ENCODE measurements at regions not wholly inside any gene's neighbourhood (a gene's known extent, or its start where the extent isn't known, plus 50 kb on each side); places are given as distances from the start of the nearest gene placed in this dataset.

DNA sequence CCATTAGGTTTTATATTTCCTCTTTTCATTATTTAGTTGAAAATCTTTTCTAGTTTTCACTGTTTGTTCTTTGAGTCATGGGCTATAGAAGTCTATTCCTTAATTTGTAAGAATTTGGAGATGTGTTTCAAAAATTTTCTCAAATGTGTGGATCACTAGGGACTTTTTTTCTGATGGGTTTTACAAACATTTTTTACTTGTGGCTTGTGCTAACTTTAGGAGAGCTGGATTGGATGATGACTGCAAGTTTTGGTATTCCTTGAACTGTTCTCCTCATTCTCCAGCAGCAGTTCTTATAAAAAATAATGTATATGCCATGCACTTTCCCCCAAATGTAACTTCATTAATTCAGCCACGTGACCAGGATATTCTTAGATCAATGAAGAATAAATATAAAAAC, 94.7 kb upstream of the CWC22 start:
- Mint-ChIP-seq H3K9me3 (no peaks in the 10 kb centered on the region), H3K27ac (no peak overlapping the region), H3K4me3 (no peak overlapping the region), H3K4me1 (no peaks in the 10 kb centered on the region), H3K36me3 (no peaks in the 10 kb centered on the region), H3K27me3 (peaks cover 10 to 13% of the 10 kb centered on the region in 2 donors)
- H3K4me3 ChIP-seq (ENCODE audit: control insufficient read depth in 1 of 2, extremely low read depth in 1 of 2, low read length in 1 of 2) = no peak overlapping the region
- WGBS (ENCODE audit: insufficient coverage) = no CpG with 5 or more reads among the region's 1 CpG
- ChIA-PET CTCF (no interaction called here), POLR2A (no interaction called here)
- H3K27me3 ChIP-seq (replicated peaks in 1 of 2; ENCODE audit: control insufficient read depth in 2 of 2, extremely low read depth in 1 of 2, insufficient read depth in 2 of 2, low read length in 1 of 2) = no peaks in the 10 kb centered on the region
- H3K36me3 ChIP-seq (ENCODE audit: control insufficient read depth in 2 of 2, extremely low read depth in 1 of 2, insufficient read depth in 1 of 2, low read length in 1 of 2) = no peaks in the 10 kb centered on the region
- ATAC-seq (replicated peaks in 1 of 4) = no peak
- H3K27ac ChIP-seq (ENCODE audit: low read length) = no peak overlapping the region
- DNase-seq = no peak
- H3K4me1 ChIP-seq (ENCODE audit: control insufficient read depth in 1 of 2, extremely low read depth in 1 of 2, insufficient read depth in 2 of 2, low read length in 2 of 2) = no peaks in the 10 kb centered on the region
- no peaks in the 10 kb centered on the region for H3K9me3 ChIP-seq

- Mint-ChIP-seq H3K4me1 (no peaks in the 10 kb centered on the region), H3K27ac (no peak overlapping the region), H3K4me3 (no peak overlapping the region), H3K27me3 (peaks cover 0 to 12% of the 10 kb centered on the region in 2 donors), H3K9me3 (no peaks in the 10 kb centered on the region), H3K36me3 (no peaks in the 10 kb centered on the region)
- Histone ChIP-seq H3K4me3 (ENCODE audit: control insufficient read depth in 1 of 2, extremely low read depth in 1 of 2, low read length in 1 of 2) (no peak overlapping the region), H3K27ac (ENCODE audit: low read length) (no peak overlapping the region), H3K27me3 (replicated peaks in 1 of 2; ENCODE audit: control insufficient read depth in 2 of 2, extremely low read depth in 1 of 2, insufficient read depth in 2 of 2, low read length in 1 of 2) (no peaks in the 10 kb centered on the region), H3K9me3 (no peaks in the 10 kb centered on the region), H3K4me1 (ENCODE audit: control insufficient read depth in 1 of 2, extremely low read depth in 1 of 2, insufficient read depth in 2 of 2, low read length in 2 of 2) (no peaks in the 10 kb centered on the region), H3K36me3 (ENCODE audit: control insufficient read depth in 2 of 2, extremely low read depth in 1 of 2, insufficient read depth in 1 of 2, low read length in 1 of 2) (no peaks in the 10 kb centered on the region)
- no CpG with 5 or more reads among the region's 4 CpGs for WGBS (ENCODE audit: insufficient coverage)
- no peak for ATAC-seq (replicated peaks in 1 of 4)
- ChIA-PET CTCF (no interaction called here), POLR2A (no interaction called here)
- DNase-seq = no peak
Observed at GRCh38 chr2:180099308-180099707, 92.2 kb upstream of the CWC22 start.

DNA sequence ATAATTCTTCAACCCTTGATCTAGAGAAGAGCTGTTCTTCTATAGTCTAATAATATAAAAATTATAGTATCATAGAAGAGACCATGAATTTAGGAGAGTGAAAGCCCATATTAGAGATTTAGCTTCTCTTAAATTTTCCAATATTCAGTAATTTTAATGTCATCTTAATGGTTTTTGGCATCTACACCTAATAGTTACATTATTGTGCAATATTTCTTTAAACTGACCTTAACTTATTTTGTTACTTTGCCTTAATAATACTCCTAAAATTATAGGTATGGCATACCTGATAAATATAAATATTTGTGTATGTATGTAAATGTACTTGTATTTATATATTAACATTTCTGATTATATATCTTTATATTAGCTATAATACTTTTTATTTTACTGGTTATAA, 78.0 kb upstream of the CWC22 start:
- no peak overlapping the region for H3K4me3 ChIP-seq (ENCODE audit: control insufficient read depth in 1 of 2, extremely low read depth in 1 of 2, low read length in 1 of 2)
- no peak overlapping the region for H3K27ac ChIP-seq (ENCODE audit: low read length)
- H3K27me3 ChIP-seq (replicated peaks in 1 of 2; ENCODE audit: control insufficient read depth in 2 of 2, extremely low read depth in 1 of 2, insufficient read depth in 2 of 2, low read length in 1 of 2) = no peaks in the 10 kb centered on the region
- H3K9me3 Mint-ChIP-seq = peaks cover 12 to 21% (median 14%) of the 10 kb centered on the region in 3 donors
- no peaks in the 10 kb centered on the region for H3K36me3 ChIP-seq (ENCODE audit: control insufficient read depth in 2 of 2, extremely low read depth in 1 of 2, insufficient read depth in 1 of 2, low read length in 1 of 2)
- ChIA-PET POLR2A (no interaction called here), CTCF (no interaction called here)
- peaks cover 11 to 23% of the 10 kb centered on the region in 2 donors for H3K27me3 Mint-ChIP-seq
- no peaks in the 10 kb centered on the region for H3K4me1 ChIP-seq (ENCODE audit: control insufficient read depth in 1 of 2, extremely low read depth in 1 of 2, insufficient read depth in 2 of 2, low read length in 2 of 2)
- no peak for DNase-seq
- no peaks in the 10 kb centered on the region for H3K4me1 Mint-ChIP-seq
- H3K27ac Mint-ChIP-seq = no peak overlapping the region
- H3K4me3 Mint-ChIP-seq = no peak overlapping the region
- no peaks in the 10 kb centered on the region for H3K9me3 ChIP-seq
- no peak for ATAC-seq (replicated peaks in 1 of 4)
- H3K36me3 Mint-ChIP-seq = no peaks in the 10 kb centered on the region

DNA sequence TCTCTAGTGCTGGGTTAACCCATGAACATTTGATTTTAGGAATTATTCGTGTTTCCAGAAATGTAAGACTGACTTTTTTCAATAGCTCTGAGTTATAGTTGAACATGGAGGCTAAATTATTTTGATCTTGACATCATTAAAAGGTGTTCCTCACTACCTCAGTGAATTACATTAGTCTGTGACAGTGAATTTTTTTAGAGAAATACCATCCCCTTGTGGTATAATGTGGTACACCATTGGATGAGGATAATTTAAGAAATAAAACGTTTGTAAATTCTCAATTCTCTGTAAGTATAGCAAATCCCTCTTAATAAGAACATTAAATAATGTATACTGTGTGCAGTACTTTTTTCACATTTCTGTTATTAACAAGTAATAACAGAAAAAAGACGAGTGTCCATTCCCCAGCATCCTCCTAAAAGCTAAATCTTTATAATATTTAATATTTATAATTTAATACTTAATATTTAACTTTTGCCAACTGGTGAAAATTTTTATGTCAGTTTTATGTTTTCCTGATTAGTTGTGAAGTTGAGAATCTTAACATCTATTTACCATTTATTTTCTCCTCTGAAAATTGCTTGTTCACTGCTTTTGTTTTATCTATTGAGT, 70.3 kb upstream of the CWC22 start:
- DNase-seq (no peak), ATAC-seq (replicated peaks in 1 of 4) (no peak)
- no peaks in the 10 kb centered on the region for H3K36me3 ChIP-seq (ENCODE audit: control insufficient read depth in 2 of 2, extremely low read depth in 1 of 2, insufficient read depth in 1 of 2, low read length in 1 of 2)
- no peaks in the 10 kb centered on the region for H3K9me3 ChIP-seq
- Mint-ChIP-seq H3K36me3 (no peaks in the 10 kb centered on the region), H3K4me3 (no peak overlapping the region), H3K27ac (no peak overlapping the region), H3K27me3 (peaks cover 2 to 15% of the 10 kb centered on the region in 2 donors), H3K4me1 (no peaks in the 10 kb centered on the region), H3K9me3 (peaks cover 7 to 19% (median 17%) of the 10 kb centered on the region in 3 donors)
- ChIA-PET CTCF (interaction anchor here in 1 of 2 donors (0.6 kb wide), 1 partner anchor 11 kb away, joined by 3 read pairs; no protein-coding TSS in a partner anchor), POLR2A (no interaction called here)
- no peaks in the 10 kb centered on the region for H3K4me1 ChIP-seq (ENCODE audit: control insufficient read depth in 1 of 2, extremely low read depth in 1 of 2, insufficient read depth in 2 of 2, low read length in 2 of 2)
- H3K27me3 ChIP-seq (replicated peaks in 1 of 2; ENCODE audit: control insufficient read depth in 2 of 2, extremely low read depth in 1 of 2, insufficient read depth in 2 of 2, low read length in 1 of 2) = no peaks in the 10 kb centered on the region
- H3K27ac ChIP-seq (ENCODE audit: low read length) = no peak overlapping the region
- H3K4me3 ChIP-seq (ENCODE audit: control insufficient read depth in 1 of 2, extremely low read depth in 1 of 2, low read length in 1 of 2) = no peak overlapping the region
- WGBS (ENCODE audit: insufficient coverage) = no CpG with 5 or more reads among the region's 3 CpGs

- H3K27ac ChIP-seq (ENCODE audit: low read length) = no peak overlapping the region
- H3K27me3 Mint-ChIP-seq = peaks cover 3 to 11% of the 10 kb centered on the region in 2 donors
- no peaks in the 10 kb centered on the region for H3K36me3 Mint-ChIP-seq
- no peak overlapping the region for H3K27ac Mint-ChIP-seq
- DNase-seq (no peak), ATAC-seq (replicated peaks in 1 of 4) (no peak)
- no peaks in the 10 kb centered on the region for H3K4me1 Mint-ChIP-seq
- no peaks in the 10 kb centered on the region for H3K9me3 ChIP-seq
- no peak overlapping the region for H3K4me3 ChIP-seq (ENCODE audit: control insufficient read depth in 1 of 2, extremely low read depth in 1 of 2, low read length in 1 of 2)
- ChIA-PET POLR2A (no interaction called here), CTCF (no interaction called here)
- H3K36me3 ChIP-seq (ENCODE audit: control insufficient read depth in 2 of 2, extremely low read depth in 1 of 2, insufficient read depth in 1 of 2, low read length in 1 of 2) = no peaks in the 10 kb centered on the region
- 84% methylated on average over 3 of the region's 4 CpGs for WGBS (ENCODE audit: insufficient coverage)
- H3K9me3 Mint-ChIP-seq = peaks cover 0 to 5% (median 3%) of the 10 kb centered on the region in 3 donors
- H3K27me3 ChIP-seq (replicated peaks in 1 of 2; ENCODE audit: control insufficient read depth in 2 of 2, extremely low read depth in 1 of 2, insufficient read depth in 2 of 2, low read length in 1 of 2) = no peaks in the 10 kb centered on the region
- no peaks in the 10 kb centered on the region for H3K4me1 ChIP-seq (ENCODE audit: control insufficient read depth in 1 of 2, extremely low read depth in 1 of 2, insufficient read depth in 2 of 2, low read length in 2 of 2)
- H3K4me3 Mint-ChIP-seq = no peak overlapping the region
Observed at GRCh38 chr2:180075870-180076269, 68.8 kb upstream of the CWC22 start.

- ATAC-seq (replicated peaks in 1 of 4) = no peak
- Mint-ChIP-seq H3K27me3 (peaks cover 3 to 6% of the 10 kb centered on the region in 2 donors), H3K4me3 (no peak overlapping the region), H3K27ac (no peak overlapping the region), H3K9me3 (peaks cover 4 to 17% (median 6%) of the 10 kb centered on the region in 3 donors), H3K36me3 (no peaks in the 10 kb centered on the region), H3K4me1 (no peaks in the 10 kb centered on the region)
- ChIA-PET POLR2A (no interaction called here), CTCF (no interaction called here)
- H3K9me3 ChIP-seq = no peaks in the 10 kb centered on the region
- WGBS (ENCODE audit: insufficient coverage) = no CpG with 5 or more reads among the region's 3 CpGs
- no peaks in the 10 kb centered on the region for H3K4me1 ChIP-seq (ENCODE audit: control insufficient read depth in 1 of 2, extremely low read depth in 1 of 2, insufficient read depth in 2 of 2, low read length in 2 of 2)
- no peak overlapping the region for H3K4me3 ChIP-seq (ENCODE audit: control insufficient read depth in 1 of 2, extremely low read depth in 1 of 2, low read length in 1 of 2)
- DNase-seq = no peak
- H3K36me3 ChIP-seq (ENCODE audit: control insufficient read depth in 2 of 2, extremely low read depth in 1 of 2, insufficient read depth in 1 of 2, low read length in 1 of 2) = no peaks in the 10 kb centered on the region
- H3K27me3 ChIP-seq (replicated peaks in 1 of 2; ENCODE audit: control insufficient read depth in 2 of 2, extremely low read depth in 1 of 2, insufficient read depth in 2 of 2, low read length in 1 of 2) = no peaks in the 10 kb centered on the region
- no peak overlapping the region for H3K27ac ChIP-seq (ENCODE audit: low read length)
Observed at GRCh38 chr2:180071797-180072196, 64.7 kb upstream of the CWC22 start.

DNA sequence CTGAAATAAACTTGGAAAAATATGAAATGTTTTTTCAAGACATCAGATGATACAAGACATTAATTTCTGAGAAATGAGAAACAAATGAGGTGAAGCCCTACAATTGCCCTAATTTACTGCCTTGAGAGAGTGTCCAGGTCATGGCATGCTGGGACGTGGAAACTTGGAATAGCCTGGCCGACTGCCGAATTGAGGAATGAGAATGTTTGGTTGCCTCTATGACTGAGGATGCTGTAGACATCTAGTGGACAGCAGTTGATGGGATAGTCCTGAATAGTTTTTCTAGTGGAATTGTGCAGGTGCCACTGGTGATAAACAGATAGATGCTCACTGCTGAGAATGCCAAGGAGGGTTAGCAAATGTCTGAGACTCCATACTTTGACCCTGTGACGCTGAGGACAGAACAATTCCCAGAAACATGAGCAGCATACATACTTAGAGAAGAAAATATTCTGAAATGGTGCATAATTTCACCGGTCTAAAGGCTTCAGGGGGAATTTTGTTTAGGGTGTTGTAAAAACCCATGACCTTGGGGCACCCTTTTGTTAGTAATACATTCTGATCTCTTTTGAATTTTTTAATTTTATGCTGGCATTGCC, 56.5 kb upstream of the CWC22 start:
- DNase-seq (no peak), ATAC-seq (replicated peaks in 1 of 4) (no peak)
- Histone ChIP-seq H3K9me3 (no peaks in the 10 kb centered on the region), H3K36me3 (ENCODE audit: control insufficient read depth in 2 of 2, extremely low read depth in 1 of 2, insufficient read depth in 1 of 2, low read length in 1 of 2) (no peaks in the 10 kb centered on the region), H3K27me3 (replicated peaks in 1 of 2; ENCODE audit: control insufficient read depth in 2 of 2, extremely low read depth in 1 of 2, insufficient read depth in 2 of 2, low read length in 1 of 2) (no peaks in the 10 kb centered on the region), H3K4me1 (ENCODE audit: control insufficient read depth in 1 of 2, extremely low read depth in 1 of 2, insufficient read depth in 2 of 2, low read length in 2 of 2) (no peaks in the 10 kb centered on the region), H3K27ac (ENCODE audit: low read length) (no peak overlapping the region), H3K4me3 (ENCODE audit: control insufficient read depth in 1 of 2, extremely low read depth in 1 of 2, low read length in 1 of 2) (no peak overlapping the region)
- H3K4me1 Mint-ChIP-seq = no peaks in the 10 kb centered on the region
- no peaks in the 10 kb centered on the region for H3K36me3 Mint-ChIP-seq
- H3K9me3 Mint-ChIP-seq = no peaks in the 10 kb centered on the region
- no peak overlapping the region for H3K27ac Mint-ChIP-seq
- WGBS (ENCODE audit: insufficient coverage) = 88% methylated on average over 3 of the region's 5 CpGs
- H3K27me3 Mint-ChIP-seq = peaks cover 0 to 1% of the 10 kb centered on the region in 2 donors
- CTCF ChIA-PET = no interaction called here
- POLR2A ChIA-PET = no interaction called here
- H3K4me3 Mint-ChIP-seq = no peak overlapping the region
